Lower lobe of right lung (tissue), 2 donors: ENCODE measurements at regions not wholly inside any gene's neighbourhood (a gene's known extent, or its start where the extent isn't known, plus 50 kb on each side); places are given as distances from the start of the nearest gene placed in this dataset.

ENCODE experiments used
- ATAC-seq, 2 donors: fragments of 200-7000 bp; cut with Tn5 transposase; one replicate each; pipeline ENCODE4 v1.9.1; 2020 to 2022; ENCODE audit warnings: mild to moderate bottlenecking in 2 of 2, moderate library complexity in 2 of 2
- DNase-seq: peaks from one replicate; pipeline ENCODE4 v3.0.0-alpha.2; 2020
- H3K27ac ChIP-seq: fragments of 200-600 bp; one replicate; pipeline ENCODE4 v1.8.0; 2022
- H3K27me3 ChIP-seq: fragments of 200-600 bp; one replicate; pipeline ENCODE4 v1.8.0; 2022; ENCODE audit warnings: low read depth
- H3K36me3 ChIP-seq: fragments of 200-600 bp; one replicate; pipeline ENCODE4 v1.8.0; 2022; ENCODE audit warnings: mild to moderate bottlenecking
- H3K4me1 ChIP-seq: fragments of 200-600 bp; one replicate; pipeline ENCODE4 v1.8.0; 2022
- H3K4me3 ChIP-seq: fragments of 200-600 bp; one replicate; pipeline ENCODE4 v1.8.0; 2022; ENCODE audit warnings: mild to moderate bottlenecking
- H3K9me3 ChIP-seq: fragments of 200-600 bp; one replicate; pipeline ENCODE4 v1.8.0; 2022
- CTCF ChIP-seq: fragments of 200-600 bp; IDR thresholded peaks from one replicate; pipeline ENCODE4 v1.8.0; 2022; ENCODE audit warnings: antibody characterized with exemption, mild to moderate bottlenecking
- intact Hi-C: fragments of 100-400 bp; cut with DNase I; formaldehyde crosslinking; loops from one replicate; pipeline ENCODE4 v1.11.0; 2022
- donor health status: DM: no; HTN: yes; CAD: no; lungs with severe emphysema.

- TF ChIP-seq CTCF: no peak
- DNase-seq (no peak), ATAC-seq (no peak)
- Histone ChIP-seq H3K27ac (no peak overlapping the region), H3K4me1 (no peaks in the 10 kb centered on the region), H3K36me3 (no peaks in the 10 kb centered on the region), H3K4me3 (no peak overlapping the region), H3K9me3 (no peaks in the 10 kb centered on the region), H3K27me3 (no peaks in the 10 kb centered on the region)
- intact Hi-C loops: no loop called here
Measured at GRCh38 chr2:212908031-212908430, 243.4 kb downstream of the IKZF2 start.

GRCh38 chr2:212906620-212907019, 244.8 kb downstream of the IKZF2 start:
- H3K9me3 ChIP-seq: no peaks in the 10 kb centered on the region
- H3K27ac ChIP-seq: no peak overlapping the region
- H3K36me3 ChIP-seq: no peaks in the 10 kb centered on the region
- no peak for DNase-seq
- no peak for TF ChIP-seq CTCF
- ATAC-seq: no peak
- H3K27me3 ChIP-seq: no peaks in the 10 kb centered on the region
- no peak overlapping the region for H3K4me3 ChIP-seq
- intact Hi-C loops: no loop called here
- H3K4me1 ChIP-seq: no peaks in the 10 kb centered on the region

- Histone ChIP-seq H3K4me1 (no peaks in the 10 kb centered on the region), H3K27ac (no peak overlapping the region), H3K4me3 (no peak overlapping the region), H3K36me3 (no peaks in the 10 kb centered on the region), H3K27me3 (no peaks in the 10 kb centered on the region), H3K9me3 (no peaks in the 10 kb centered on the region)
- intact Hi-C loops: no loop called here
- no peak for TF ChIP-seq CTCF
- DNase-seq (no peak), ATAC-seq (peak; percentile 62 to 63)
Measured at GRCh38 chr2:212905640-212906201, 245.7 kb downstream of the IKZF2 start.

DNA sequence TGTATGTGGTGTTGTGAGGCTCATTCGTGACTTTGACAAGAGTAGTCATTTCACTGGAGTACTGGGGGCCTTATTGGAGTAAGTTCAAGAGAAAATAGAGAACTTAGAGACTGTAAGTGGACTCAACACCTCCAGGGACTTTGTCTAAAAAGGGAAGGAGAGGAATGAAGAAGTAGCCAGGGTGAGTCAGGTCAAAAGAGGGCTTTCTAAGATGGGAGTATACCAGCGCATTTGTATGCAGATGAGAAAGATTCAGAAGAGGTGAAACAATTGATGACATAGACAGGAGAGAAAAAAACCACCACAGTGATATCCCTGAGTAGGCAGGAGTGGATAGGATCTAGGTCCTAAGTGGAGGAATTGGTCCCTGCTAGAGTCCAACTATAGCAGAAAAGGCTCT, 246.8 kb downstream of the IKZF2 start:
- intact Hi-C loops: no loop called here
- DNase-seq (no peak), ATAC-seq (peak; percentile 28 to 51)
- Histone ChIP-seq H3K4me3 (no peak overlapping the region), H3K27ac (no peak overlapping the region), H3K9me3 (no peaks in the 10 kb centered on the region), H3K4me1 (no peaks in the 10 kb centered on the region), H3K27me3 (no peaks in the 10 kb centered on the region), H3K36me3 (no peaks in the 10 kb centered on the region)
- TF ChIP-seq CTCF: no peak

DNA sequence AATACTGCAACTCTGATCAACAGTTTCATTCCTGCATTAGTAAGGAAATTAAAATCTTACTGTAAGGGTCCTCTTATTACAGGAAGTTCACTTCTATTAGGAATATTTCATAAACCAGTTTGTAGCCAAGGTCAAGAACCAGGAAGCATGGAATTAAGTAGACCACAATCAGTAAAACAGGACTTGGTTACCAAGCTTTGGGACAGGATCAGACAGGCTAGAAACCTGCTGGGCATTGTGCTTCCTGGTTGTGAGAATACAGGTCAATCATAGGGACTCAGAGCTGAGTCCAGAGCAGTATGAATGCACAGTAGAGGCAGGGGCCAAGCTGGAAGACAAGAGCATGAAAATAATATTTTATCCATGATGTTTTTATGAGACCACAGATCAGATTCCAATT, 248.0 kb downstream of the IKZF2 start:
- Histone ChIP-seq H3K9me3 (no peaks in the 10 kb centered on the region), H3K27ac (no peak overlapping the region), H3K4me3 (no peak overlapping the region), H3K27me3 (no peaks in the 10 kb centered on the region), H3K36me3 (no peaks in the 10 kb centered on the region), H3K4me1 (no peaks in the 10 kb centered on the region)
- no peak for TF ChIP-seq CTCF
- intact Hi-C loops: no loop called here
- DNase-seq (no peak), ATAC-seq (no peak)

GRCh38 chr2:212902421-212902820, 249.0 kb downstream of the IKZF2 start:
- DNase-seq: no peak
- TF ChIP-seq CTCF: no peak

More at GRCh38 chr2:212902421-212902820, 249.0 kb downstream of the IKZF2 start:
- no peaks in the 10 kb centered on the region for H3K9me3 ChIP-seq
- no peaks in the 10 kb centered on the region for H3K27me3 ChIP-seq
- H3K4me1 ChIP-seq: no peaks in the 10 kb centered on the region
- H3K4me3 ChIP-seq: no peak overlapping the region
- no peak for ATAC-seq
- H3K36me3 ChIP-seq: no peaks in the 10 kb centered on the region
- no peak overlapping the region for H3K27ac ChIP-seq
- intact Hi-C loops: no loop called here
